ENCODE measurements at regions not wholly inside any gene's neighbourhood (a gene's known extent, or its start where the extent isn't known, plus 50 kb on each side); places are given as distances from the start of the nearest gene placed in this dataset.

- DNase-seq: no peak
Measured at GRCh38 chr2:122447237-122447636, 691.8 kb downstream of the TSN start.

DNA sequence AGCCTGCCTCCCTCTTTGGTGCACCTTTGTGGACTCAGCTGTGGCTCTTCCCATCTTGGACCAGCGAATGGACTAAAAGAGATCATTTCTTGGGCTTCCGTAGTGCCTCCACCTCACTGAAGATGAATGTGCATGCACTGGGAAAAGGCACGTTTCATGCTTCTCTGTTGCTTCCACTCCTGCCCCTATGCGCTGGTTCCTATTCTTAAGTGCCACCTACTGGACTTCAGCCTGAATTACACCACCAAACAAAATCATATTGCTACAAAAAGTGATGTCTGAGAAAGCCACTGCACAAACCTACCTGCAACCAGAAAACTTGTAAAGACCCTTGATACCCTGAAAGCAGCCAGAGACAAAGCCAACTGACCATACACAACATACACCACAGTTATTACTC, 695.6 kb downstream of the TSN start:
- DNase-seq: no peak

DNA sequence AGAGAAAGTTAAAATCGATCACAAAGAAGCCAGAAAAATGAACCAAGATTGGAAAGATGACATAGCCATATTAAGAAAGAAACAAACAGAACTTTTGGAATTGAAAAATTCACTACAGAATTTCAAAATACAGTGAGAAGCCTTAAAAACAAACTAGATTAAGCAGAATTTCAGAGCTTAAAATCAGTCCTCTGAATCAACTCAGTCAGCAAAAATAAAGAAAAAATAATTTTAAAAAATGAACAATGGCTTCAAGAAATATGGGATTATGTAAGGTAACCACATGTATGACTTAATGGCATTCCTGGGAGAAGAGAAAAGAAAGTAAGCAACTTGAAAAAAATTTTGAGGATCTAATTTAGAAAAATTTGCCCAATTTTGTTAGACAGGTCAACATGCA, 696.2 kb downstream of the TSN start:
- DNase-seq: no peak

GRCh38 chr2:122469147-122469546, 713.7 kb downstream of the TSN start:
- no peak for DNase-seq

DNA sequence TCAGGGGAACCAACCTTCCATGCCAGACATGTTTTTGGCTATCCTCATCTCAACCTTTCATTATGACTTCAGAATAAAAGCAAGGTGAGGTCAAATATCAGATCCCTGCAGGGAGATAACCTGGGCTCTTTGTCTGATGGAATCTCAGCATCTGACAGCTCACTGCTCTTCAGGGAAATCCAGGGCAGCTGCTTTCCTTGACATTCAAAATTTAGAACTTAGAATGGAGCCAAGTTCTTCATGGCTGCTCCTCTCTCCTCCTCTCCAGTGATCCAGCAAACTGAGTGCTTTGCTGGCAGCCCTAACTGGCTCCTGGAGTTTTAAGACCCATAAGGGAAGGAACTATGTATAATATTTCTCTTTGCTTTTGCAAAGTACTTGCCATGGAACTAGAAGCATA, 716.3 kb downstream of the TSN start:
- DNase-seq: no peak

- DNase-seq: no peak
Measured at GRCh38 chr2:122478117-122478516, 722.7 kb downstream of the TSN start.

- no peak for DNase-seq
Measured at GRCh38 chr2:122478771-122479170, 723.3 kb downstream of the TSN start.

DNA sequence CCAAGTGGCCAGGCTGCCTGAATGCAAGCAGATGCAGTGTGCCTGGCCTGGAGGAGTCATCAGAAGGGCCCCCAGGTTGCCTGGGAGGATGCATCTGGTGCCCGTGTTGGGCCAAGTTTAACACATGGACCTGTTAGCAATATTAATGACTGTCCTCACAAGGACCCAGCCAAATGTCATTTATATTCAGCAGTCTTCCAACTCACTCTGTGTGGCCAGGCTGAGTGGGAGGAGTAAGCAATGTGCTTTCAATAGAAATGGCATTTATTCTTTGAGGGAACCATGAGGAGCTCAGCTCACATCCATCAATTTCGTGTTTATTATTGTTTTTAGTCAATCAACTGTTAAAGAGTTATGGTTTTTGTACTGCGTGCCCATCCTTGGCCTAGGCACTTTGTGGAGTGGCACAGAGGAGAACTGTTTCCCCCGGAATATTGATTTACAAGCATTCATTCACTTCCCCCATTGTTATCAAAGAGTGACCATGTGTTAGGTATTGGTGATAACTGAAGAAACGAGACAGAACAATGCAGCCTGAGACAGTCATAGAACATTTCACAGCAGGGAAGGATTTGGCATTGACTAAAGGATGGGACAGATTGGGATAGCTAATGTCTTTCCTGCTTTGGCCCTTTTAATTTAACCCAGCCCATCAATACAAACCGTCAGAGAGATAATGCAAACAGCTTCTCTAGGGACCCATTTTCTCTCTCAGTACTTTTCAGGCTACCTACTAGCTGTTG, 725.2 kb downstream of the TSN start:
- DNase-seq: no peak

- DNase-seq: no peak
Measured at GRCh38 chr2:122481244-122481622, 725.8 kb downstream of the TSN start.

GRCh38 chr2:122481717-122482116, 726.3 kb downstream of the TSN start:
- DNase-seq: no peak

DNA sequence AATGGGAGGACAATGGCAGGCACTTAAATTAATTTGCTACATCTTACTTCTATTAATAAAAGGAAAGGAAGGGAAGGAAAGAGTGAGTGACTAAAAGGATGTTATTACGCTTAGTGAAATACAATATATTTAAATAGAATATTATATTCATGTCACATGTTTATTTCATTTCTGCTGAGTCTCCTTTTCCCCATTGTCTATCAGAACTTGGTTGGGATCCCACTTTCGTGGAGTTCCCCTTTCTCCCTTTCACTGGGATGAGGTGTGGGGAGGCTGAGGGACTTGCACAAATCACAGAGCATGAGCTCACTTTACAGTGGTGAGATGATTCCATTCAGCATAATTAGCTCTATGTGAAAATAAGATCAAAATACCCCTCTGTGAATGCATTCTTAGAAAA, 730.6 kb downstream of the TSN start:
- no peak for DNase-seq

GRCh38 chr2:122486705-122487415, 731.4 kb downstream of the TSN start:
- DNase-seq: no peak

DNA sequence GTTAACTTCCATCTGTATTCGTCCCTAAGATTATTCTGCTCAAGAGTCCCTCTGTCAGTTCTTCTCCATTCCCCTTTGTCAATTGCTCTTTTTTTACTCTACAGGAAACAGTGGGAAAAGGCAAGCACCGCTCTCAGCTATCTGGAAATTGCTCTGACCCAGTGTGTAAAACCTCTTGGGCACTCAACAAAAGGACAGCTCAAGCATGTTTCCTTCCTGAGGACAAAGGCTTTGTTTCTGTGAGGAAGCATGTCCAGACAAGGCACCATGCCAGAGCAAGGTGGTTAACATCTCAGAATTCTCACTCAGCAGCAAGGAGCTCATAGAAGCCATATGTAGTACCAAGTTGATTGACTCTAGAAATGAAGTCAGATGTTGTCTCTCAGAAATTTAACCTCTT, 735.6 kb downstream of the TSN start:
- no peak for DNase-seq

DNA sequence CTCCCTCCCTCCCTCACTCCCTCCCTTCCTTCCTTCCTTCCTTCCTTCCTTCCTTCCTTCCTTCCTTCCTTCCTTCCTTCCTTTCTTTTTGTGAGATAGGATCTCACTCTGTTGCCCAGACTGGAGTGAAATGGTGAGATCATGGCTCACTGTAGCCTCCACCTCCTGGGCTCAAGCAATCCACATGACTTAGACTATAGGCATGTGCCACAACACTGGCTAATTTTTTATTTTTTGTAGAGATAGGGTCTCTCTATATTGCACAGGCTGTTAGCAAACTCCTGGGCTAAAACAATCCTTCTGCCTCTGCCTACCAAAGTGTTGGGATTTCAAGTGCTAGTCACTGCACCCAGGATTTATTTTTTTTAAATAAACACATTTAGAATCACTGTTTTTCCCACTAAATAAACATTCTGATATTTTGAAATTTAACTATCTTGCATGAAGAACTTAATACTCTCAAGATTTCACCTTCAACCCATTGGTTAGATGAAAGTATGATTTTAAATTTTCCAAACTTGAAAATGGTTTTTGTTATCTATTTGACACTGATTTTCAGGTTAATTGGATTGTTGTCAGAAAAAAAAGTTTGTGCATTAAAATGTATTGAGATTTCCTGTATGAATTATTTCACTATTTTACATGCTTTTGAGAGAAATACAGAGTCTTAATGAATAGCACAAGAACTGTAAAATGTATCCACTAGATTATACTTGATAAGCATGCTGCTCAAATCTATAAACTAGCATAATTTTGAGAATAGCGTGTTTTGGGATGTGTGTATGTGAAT, 745.1 kb downstream of the TSN start:
- no peak for DNase-seq

GRCh38 chr2:122506620-122507019, 751.2 kb downstream of the TSN start:
- no peak for DNase-seq

GRCh38 chr2:122507261-122507660, 751.8 kb downstream of the TSN start:
- DNase-seq: no peak

DNA sequence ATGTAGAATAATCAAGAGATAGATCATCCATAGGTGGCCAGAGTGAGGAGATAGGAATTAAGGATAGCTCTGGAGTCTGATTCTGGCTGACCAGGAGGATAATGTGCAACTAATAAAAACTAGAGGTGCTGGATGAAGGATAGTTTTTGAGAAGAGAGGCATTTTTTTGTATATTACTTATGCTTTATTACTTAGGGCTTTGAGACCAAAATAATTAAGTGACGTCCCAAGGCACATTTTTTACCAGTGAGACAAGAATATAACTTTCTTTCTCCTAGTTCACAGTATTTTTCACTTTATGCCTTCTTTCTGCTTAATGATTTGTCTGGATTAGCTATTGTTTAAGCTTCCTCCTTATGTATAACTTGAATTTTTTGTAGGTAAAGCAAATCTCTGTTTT, 756.6 kb downstream of the TSN start:
- no peak for DNase-seq

DNA sequence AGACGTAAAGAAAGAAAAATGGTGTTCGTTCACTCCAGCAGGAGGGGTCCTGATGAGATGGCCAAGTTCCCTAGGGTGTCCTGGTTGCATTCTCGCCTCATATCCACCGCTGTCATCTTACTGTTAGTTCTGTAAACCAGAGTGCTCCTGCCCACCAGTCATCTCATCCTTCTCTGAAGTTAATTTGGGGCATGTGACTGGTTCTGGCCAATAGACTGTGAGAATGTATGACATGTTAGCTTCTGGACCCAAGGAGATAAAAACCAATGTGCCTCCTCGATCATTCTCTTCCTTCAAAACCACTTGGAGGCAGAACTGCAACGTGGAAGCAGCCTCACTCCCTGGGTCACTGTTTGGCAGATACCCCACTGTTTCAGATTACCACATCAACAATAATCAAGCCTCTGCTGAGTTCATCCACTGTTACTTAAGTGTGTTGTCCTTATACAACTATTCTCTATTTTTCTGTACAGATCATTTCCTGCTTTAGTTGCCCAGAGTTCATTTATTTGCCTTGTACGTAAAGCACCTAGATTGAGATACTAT, 759.1 kb downstream of the TSN start:
- no peak for DNase-seq

DNA sequence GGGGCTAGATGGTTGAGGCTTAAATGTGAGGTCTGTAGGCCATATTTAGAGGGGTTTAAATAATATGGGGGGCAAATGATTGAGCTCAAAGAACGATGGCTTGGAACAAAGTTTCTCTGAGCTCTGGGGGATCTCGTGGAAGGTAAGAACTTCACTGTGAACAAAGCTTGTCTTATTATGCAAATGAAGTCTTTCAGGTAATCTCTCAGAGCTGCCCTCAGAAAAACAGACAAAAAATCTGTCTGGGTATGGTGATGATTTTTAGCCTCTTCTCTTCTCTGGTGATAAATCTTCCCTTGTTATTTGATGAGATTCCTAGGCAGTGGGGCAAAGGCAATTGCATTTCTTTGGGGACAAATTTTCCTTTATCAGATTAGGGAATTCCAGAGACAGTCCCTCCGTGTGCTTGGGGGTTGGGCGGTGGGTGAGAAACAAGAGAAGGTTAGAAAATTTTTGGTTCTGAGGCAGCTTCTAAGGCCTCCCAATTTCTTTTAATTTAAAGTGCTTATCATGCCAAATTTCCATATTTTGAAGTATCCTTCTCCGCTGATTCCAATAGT, 760.4 kb downstream of the TSN start:
- no peak for DNase-seq

DNA sequence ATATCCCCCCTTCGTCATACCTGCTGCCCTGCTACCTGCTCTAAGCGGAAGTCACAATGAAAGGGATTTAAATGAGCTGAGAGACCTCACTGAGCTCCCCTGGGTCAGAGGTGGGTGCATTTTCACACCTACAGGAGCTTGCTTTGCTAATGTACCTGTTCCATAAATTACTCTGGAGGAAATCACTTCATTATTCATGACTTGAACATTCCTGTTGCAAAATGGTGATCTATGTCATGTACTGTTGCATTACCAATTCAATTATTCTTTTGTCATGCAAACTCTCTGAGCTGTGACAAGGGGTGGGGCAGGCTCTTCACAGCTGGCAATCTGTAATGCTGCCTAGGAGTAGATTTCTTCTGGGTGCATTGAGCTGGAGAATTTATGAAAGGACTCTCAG, 761.3 kb downstream of the TSN start:
- DNase-seq: no peak

DNA sequence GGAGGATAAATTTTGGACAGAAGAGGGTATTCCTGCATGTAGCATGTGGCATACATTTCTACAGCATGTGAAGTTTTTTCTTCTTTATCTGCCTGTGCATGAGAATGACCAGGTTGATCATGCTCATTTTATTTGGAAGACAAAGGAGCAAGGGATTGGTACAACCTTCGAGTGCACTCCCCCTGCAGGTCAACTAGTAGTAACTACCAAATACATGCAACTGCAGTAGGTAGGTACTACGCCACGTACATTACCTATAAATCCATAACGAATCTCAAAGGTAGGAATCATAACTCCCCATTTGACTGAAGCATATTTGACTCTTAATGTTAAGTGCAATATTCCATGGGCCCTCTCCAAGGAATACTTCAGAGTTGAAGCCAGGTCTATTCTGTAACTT, 763.9 kb downstream of the TSN start:
- DNase-seq: no peak

- DNase-seq: no peak
Measured at GRCh38 chr2:122519821-122520611, 764.6 kb downstream of the TSN start.

- DNase-seq: no peak
Measured at GRCh38 chr2:122523143-122523542, 767.7 kb downstream of the TSN start.
